ENCODE measurements at regions not wholly inside any gene's neighbourhood (a gene's known extent, or its start where the extent isn't known, plus 50 kb on each side); places are given as distances from the start of the nearest gene placed in this dataset.

- TF ChIP-seq, protein P1, sequence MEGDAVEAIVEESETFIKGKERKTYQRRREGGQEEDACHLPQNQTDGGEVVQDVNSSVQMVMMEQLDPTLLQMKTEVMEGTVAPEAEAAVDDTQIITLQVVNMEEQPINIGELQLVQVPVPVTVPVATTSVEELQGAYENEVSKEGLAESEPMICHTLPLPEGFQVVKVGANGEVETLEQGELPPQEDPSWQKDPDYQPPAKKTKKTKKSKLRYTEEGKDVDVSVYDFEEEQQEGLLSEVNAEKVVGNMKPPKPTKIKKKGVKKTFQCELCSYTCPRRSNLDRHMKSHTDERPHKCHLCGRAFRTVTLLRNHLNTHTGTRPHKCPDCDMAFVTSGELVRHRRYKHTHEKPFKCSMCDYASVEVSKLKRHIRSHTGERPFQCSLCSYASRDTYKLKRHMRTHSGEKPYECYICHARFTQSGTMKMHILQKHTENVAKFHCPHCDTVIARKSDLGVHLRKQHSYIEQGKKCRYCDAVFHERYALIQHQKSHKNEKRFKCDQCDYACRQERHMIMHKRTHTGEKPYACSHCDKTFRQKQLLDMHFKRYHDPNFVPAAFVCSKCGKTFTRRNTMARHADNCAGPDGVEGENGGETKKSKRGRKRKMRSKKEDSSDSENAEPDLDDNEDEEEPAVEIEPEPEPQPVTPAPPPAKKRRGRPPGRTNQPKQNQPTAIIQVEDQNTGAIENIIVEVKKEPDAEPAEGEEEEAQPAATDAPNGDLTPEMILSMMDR (IDR thresholded peaks at IDR 0.05), result no peak
- no peak for TF ChIP-seq POLR2A (IDR thresholded peaks at IDR 0.05)
These were observed 118.2 kb downstream of the CD24 start for GRCh38 chr6:106856227-106856874.

Data from esophagus squamous epithelium (tissue), 4 donors.